Esophagus squamous epithelium (tissue), 4 donors: ENCODE measurements at regions not wholly inside any gene's neighbourhood (a gene's known extent, or its start where the extent isn't known, plus 50 kb on each side); places are given as distances from the start of the nearest gene placed in this dataset.

Experiments
- POLR2A ChIP-seq, 4 donors: fragments of 450-650 bp; IDR thresholded peaks; one replicate each; pipeline ENCODE4 v1.6.1; 2017; ENCODE audit warnings: antibody characterized with exemption in 4 of 4, mild to moderate bottlenecking in 4 of 4, moderate library complexity in 3 of 4
- TF ChIP-seq, protein P1 (sequence below), 6 experiments: fragments of 450-650 bp in 4 of 6; fragments of 200-600 bp in 2 of 6; sonication (generic) in 2 of 6; IDR thresholded peaks; one replicate each; pipeline ENCODE4 v1.5.1; 2016 to 2019; ENCODE audit warnings: antibody characterized with exemption in 6 of 6, mild to moderate bottlenecking in 4 of 6, moderate library complexity in 4 of 6

DNA sequence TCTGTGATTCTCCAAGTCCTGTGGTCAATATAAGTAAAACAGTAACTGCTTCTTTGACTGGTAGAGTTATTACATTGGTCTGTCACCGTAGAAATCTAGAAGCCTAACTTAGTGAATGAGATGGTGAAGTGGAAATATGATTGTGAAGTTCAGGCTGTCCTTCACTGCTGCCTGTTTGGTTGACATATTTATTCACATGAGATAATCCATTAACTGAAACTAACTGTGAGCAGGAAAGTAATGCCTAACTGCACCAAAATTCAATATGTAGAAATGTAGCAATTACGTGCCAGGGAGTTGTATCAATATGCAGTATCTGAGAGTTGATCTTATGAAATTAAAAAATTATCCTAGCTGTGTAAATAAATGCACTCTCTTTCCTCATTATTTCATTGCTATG is 147.7 kb upstream of the APCDD1 start:
- TF ChIP-seq, protein P1, sequence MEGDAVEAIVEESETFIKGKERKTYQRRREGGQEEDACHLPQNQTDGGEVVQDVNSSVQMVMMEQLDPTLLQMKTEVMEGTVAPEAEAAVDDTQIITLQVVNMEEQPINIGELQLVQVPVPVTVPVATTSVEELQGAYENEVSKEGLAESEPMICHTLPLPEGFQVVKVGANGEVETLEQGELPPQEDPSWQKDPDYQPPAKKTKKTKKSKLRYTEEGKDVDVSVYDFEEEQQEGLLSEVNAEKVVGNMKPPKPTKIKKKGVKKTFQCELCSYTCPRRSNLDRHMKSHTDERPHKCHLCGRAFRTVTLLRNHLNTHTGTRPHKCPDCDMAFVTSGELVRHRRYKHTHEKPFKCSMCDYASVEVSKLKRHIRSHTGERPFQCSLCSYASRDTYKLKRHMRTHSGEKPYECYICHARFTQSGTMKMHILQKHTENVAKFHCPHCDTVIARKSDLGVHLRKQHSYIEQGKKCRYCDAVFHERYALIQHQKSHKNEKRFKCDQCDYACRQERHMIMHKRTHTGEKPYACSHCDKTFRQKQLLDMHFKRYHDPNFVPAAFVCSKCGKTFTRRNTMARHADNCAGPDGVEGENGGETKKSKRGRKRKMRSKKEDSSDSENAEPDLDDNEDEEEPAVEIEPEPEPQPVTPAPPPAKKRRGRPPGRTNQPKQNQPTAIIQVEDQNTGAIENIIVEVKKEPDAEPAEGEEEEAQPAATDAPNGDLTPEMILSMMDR (IDR thresholded peaks at IDR 0.05) = no peak
- TF ChIP-seq POLR2A (IDR thresholded peaks at IDR 0.05) = no peak
